HEK293T (cell line): ENCODE measurements at regions not wholly inside any gene's neighbourhood (a gene's known extent, or its start where the extent isn't known, plus 50 kb on each side); places are given as distances from the start of the nearest gene placed in this dataset.

ENCODE experiments used
- CTCF ChIA-PET: fragments of 350-600 bp; formaldehyde crosslinking; extraction: SDS; loops from one replicate; lab custom pipeline; 2021; ENCODE audit warnings: antibody characterized with exemption, inconsistent platforms; lab: Yijun Ruan, JAX
- POLR2A ChIA-PET: fragments of 350-600 bp; formaldehyde crosslinking; extraction: SDS; loops from one replicate; lab custom pipeline; 2020; ENCODE audit warnings: antibody characterized with exemption, inconsistent platforms; lab: Yijun Ruan, JAX
- DNase-seq: peaks from one replicate; pipeline ENCODE4 v3.0.0; 2012; ENCODE audit warnings: mixed read lengths; ENCODE audit errors: extremely low spot score
- ARNT ChIP-seq: fragments of 450-650 bp; IDR thresholded peaks from 2 replicates; pipeline ENCODE4 v1.6.1; 2017; ENCODE audit warnings: mild to moderate bottlenecking
- BHLHE40 ChIP-seq: fragments of 450-650 bp; IDR thresholded peaks from 2 replicates; pipeline ENCODE4 v1.6.1; 2016; ENCODE audit warnings: mild to moderate bottlenecking, moderate library complexity, borderline replicate concordance
- CTBP1 ChIP-seq: fragments of 450-650 bp; IDR thresholded peaks from 2 replicates; pipeline ENCODE4 v1.6.1; 2016; ENCODE audit warnings: borderline replicate concordance
- ELF4 ChIP-seq: fragments of 450-650 bp; IDR thresholded peaks from 2 replicates; pipeline ENCODE4 v1.6.1; 2017; ENCODE audit warnings: antibody characterized with exemption
- FOXA1 ChIP-seq: fragments of 450-650 bp; IDR thresholded peaks from 2 replicates; pipeline ENCODE4 v1.6.1; 2016; ENCODE audit warnings: mild to moderate bottlenecking
- FOXK2 ChIP-seq: fragments of 450-650 bp; IDR thresholded peaks from 2 replicates; pipeline ENCODE4 v1.6.1; 2016; ENCODE audit warnings: mild to moderate bottlenecking
- FOXM1 ChIP-seq: fragments of 450-650 bp; IDR thresholded peaks from 2 replicates; pipeline ENCODE4 v1.6.1; 2017; ENCODE audit warnings: mild to moderate bottlenecking, borderline replicate concordance
- HDGF ChIP-seq: fragments of 450-650 bp; IDR thresholded peaks from 2 replicates; pipeline ENCODE4 v1.6.1; 2017; ENCODE audit warnings: antibody characterized with exemption, borderline replicate concordance
- L3MBTL2 ChIP-seq: fragments of 450-650 bp; conservative IDR thresholded peaks from 2 replicates; pipeline ENCODE4 v1.6.1; 2016; ENCODE audit warnings: mild to moderate bottlenecking
- LEF1 ChIP-seq: fragments of 450-650 bp; IDR thresholded peaks from 2 replicates; pipeline ENCODE4 v1.6.1; 2017; ENCODE audit warnings: mild to moderate bottlenecking, borderline replicate concordance
- NFRKB ChIP-seq: fragments of 450-650 bp; IDR thresholded peaks from 2 replicates; pipeline ENCODE4 v1.6.1; 2016; ENCODE audit warnings: mild to moderate bottlenecking, moderate library complexity
- SP1 ChIP-seq: fragments of 450-650 bp; IDR thresholded peaks from 2 replicates; pipeline ENCODE4 v1.6.1; 2017
- SUZ12 ChIP-seq: fragments of 450-650 bp; IDR thresholded peaks from 2 replicates; pipeline ENCODE4 v1.6.1; 2016; ENCODE audit warnings: mild to moderate bottlenecking
- TARDBP ChIP-seq: fragments of 450-650 bp; IDR thresholded peaks from 2 replicates; pipeline ENCODE4 v1.6.1; 2016
- ZNF384 ChIP-seq: fragments of 450-650 bp; IDR thresholded peaks from 2 replicates; pipeline ENCODE4 v1.6.1; 2016
- TF ChIP-seq, protein P1 (sequence below): fragments of 450-650 bp; IDR thresholded peaks from 2 replicates; pipeline ENCODE4 v1.6.1; 2016

DNA sequence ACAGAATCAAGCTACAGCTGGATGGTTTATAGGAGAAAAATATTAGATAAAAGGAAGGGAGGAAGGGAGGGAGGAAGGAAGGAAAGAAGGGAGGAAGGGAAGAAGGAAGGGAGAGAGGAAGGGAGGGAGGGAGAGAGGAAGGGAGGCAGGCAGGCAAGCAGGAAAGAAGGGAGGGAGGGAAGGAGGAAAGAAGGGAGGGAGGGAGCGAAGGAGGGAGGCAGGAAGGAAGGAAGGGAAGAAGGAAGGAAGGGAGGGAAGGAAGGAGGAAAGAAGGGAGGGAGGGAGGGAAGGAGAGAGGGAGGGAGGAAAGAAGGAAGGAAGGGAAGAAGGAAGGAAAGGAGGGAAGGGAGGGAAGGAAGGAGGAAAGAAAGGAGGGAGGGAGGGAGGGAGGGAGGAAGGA lies 77.9 kb upstream of the C1QTNF7 start:
- no peak for TF ChIP-seq FOXA1
- TF ChIP-seq BHLHE40 = no peak
- TF ChIP-seq SP1 = no peak
- TF ChIP-seq NFRKB = no peak
- TF ChIP-seq FOXM1 = no peak
- TF ChIP-seq, protein P1, sequence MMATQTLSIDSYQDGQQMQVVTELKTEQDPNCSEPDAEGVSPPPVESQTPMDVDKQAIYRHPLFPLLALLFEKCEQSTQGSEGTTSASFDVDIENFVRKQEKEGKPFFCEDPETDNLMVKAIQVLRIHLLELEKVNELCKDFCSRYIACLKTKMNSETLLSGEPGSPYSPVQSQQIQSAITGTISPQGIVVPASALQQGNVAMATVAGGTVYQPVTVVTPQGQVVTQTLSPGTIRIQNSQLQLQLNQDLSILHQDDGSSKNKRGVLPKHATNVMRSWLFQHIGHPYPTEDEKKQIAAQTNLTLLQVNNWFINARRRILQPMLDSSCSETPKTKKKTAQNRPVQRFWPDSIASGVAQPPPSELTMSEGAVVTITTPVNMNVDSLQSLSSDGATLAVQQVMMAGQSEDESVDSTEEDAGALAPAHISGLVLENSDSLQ = no peak
- no peak for TF ChIP-seq TARDBP
- ChIA-PET CTCF (no interaction called here), POLR2A (no interaction called here)
- DNase-seq = no peak

DNA sequence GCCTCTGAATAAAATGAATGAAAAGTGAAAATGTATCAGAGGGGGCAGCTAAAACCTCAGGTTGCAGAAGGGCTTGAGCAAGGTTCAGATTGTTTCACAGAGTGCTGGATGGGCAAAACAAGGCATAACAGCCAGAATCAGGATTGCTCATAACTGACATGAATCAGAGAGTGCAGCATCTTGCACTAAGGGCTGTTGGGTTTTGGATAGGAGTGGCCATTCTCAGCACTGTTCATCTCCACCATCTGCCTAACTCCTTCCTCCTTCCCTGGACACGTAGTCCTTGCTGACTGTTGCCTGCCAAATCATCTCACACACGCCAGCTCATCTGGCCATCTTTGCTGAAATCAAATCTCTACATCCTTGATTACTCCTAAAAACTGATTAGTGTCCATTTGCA lies 75.3 kb upstream of the C1QTNF7 start:
- TF ChIP-seq LEF1 (no peak), FOXK2 (no peak), CTBP1 (no peak), NFRKB (no peak), FOXA1 (no peak), ARNT (no peak), BHLHE40 (no peak), ELF4 (no peak), SP1 (no peak), FOXM1 (no peak), L3MBTL2 (no peak), TARDBP (no peak), SUZ12 (no peak), ZNF384 (no peak), HDGF (no peak)
- TF ChIP-seq, protein P1 = no peak
- POLR2A ChIA-PET = no interaction called here
- DNase-seq = no peak
- CTCF ChIA-PET = no interaction called here

DNA sequence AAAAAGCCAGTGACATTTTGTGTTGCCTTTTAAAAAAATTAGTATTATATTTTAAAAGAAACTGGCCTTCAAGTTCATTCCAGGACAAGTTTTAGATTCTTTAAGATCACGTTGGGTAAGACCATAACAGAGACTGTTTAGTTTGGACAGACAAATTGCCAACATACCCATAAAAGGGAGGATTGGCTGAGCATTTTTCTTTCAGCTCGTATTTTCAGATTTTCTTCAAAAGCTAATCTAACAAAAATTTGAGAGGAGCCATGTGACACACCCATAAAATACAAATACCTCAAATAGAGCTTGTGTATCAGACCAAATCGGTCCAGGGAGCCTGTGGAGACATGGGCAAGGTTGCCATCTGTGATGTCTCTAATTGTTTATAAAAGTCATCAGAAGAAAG lies 74.6 kb upstream of the C1QTNF7 start:
- no peak for DNase-seq
- TF ChIP-seq, protein P1 = no peak
- TF ChIP-seq FOXM1 = no peak
- no peak for TF ChIP-seq L3MBTL2
- TF ChIP-seq CTBP1 = no peak
- TF ChIP-seq FOXK2 = no peak
- no peak for TF ChIP-seq LEF1
- no peak for TF ChIP-seq NFRKB
- no peak for TF ChIP-seq SUZ12
- no peak for TF ChIP-seq HDGF
- no peak for TF ChIP-seq ZNF384
- TF ChIP-seq BHLHE40 = no peak
- TF ChIP-seq SP1 = no peak
- TF ChIP-seq ARNT = no peak
- TF ChIP-seq TARDBP = no peak
- POLR2A ChIA-PET = no interaction called here
- CTCF ChIA-PET = no interaction called here

DNA sequence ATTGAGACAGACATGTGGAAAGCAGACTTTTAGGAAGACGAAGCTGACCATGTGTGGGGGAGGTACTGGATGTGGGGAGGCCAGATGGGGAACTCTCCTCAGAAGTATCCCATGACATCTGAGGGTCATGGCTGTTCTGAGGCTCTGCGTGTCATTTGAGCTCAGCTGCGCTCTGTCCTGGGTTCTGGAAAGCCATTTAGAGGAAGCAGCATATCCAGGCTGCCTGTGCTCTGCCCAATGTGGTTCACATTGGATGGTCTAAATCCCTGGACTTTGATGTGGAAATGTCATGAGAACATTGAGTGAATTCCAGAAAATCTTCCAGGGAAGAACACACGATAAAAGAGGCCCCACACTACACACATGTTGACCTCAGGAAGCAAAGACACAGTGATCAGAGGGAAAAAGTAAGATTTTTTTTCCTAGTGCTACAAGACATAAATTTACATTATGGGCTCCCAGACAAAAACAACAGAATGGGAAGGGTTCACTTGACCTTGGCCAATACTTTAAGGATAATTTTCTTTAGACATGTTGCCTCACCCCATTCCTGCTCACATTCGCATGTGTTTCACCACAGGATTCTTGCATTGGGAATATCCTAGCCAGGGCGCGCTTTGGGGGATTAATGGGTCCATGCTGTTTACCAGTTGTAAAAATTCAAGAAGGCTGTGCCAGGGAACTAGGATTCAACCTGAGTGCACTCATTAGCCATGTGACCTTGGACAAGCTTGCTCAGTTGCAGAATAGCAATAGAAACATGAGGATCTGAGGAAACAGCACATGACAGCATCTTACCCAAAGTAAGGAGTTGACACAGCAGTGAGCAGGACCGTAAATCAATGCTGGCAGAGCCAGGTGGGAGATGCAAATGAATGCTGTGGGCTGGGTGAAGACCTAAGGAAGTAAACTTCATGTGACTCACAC lies 73.2 kb upstream of the C1QTNF7 start:
- TF ChIP-seq FOXM1 (no peak), SP1 (no peak), BHLHE40 (no peak), ELF4 (no peak), HDGF (no peak), NFRKB (no peak), L3MBTL2 (no peak), FOXA1 (no peak), LEF1 (no peak), TARDBP (no peak), ZNF384 (no peak), CTBP1 (no peak), SUZ12 (no peak), FOXK2 (no peak), ARNT (no peak)
- TF ChIP-seq, protein P1 = no peak
- CTCF ChIA-PET = no interaction called here
- DNase-seq = no peak
- POLR2A ChIA-PET = no interaction called here

DNA sequence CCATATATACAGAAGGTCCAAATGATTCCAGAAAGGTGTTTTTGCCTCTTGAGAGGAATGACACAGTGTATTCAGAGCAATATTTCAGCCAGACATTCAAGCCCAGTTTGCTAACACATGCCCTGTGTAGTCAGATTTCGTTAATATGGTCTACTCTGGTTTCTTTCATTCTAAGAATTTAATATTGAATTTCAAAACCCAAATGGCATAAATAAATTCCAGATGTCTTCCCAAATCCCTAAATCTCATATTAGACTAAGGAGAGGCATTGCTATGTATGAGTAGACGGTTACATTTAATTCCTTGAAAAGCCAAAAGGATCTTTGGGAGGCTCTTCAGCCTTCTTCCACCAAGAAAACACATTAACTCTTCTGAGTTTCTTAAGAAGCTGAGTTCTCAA lies 66.3 kb upstream of the C1QTNF7 start:
- no peak for DNase-seq
- TF ChIP-seq ARNT = no peak
- no peak for TF ChIP-seq HDGF
- no peak for TF ChIP-seq FOXK2
- TF ChIP-seq FOXA1 = no peak
- TF ChIP-seq, protein P1 = no peak
- TF ChIP-seq L3MBTL2 = no peak
- no peak for TF ChIP-seq BHLHE40
- POLR2A ChIA-PET = no interaction called here
- CTCF ChIA-PET = no interaction called here
